ENCODE measurements at regions not wholly inside any gene's neighbourhood (a gene's known extent, or its start where the extent isn't known, plus 50 kb on each side); places are given as distances from the start of the nearest gene placed in this dataset.
"Not testable (repeated sequence)": the region's sequence is repeated elsewhere in the genome, so short reads cannot be mapped to it uniquely, and the experiment has no call there.

- TF ChIP-seq POLR2A, CTCF, EP300 (IDR thresholded peaks at IDR 0.05): not testable (repeated sequence)
Measured at GRCh38 chr6:832804-833203, 139.9 kb upstream of the EXOC2 start.

Measured in ovary (tissue), 3 donors.